ENCODE measurements at regions not wholly inside any gene's neighbourhood (a gene's known extent, or its start where the extent isn't known, plus 50 kb on each side); places are given as distances from the start of the nearest gene placed in this dataset.

DNA sequence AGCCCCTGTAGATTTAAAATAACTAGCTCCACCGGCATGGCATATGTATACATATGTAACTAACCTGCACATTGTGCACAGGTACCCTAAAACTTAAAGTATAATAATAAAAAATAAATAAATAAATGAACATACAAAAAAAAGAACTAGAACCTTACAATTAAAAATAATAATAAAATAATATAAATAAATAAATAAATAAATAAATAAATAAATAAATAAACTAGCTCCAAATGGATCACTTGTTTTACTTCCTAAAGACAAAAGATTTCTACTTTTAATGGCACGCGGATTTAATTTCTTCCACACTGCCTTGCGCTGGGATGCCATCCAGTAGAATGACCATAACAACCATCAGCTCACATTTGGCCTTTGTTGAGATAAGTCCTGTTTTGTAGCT lies 141.0 kb upstream of the NRSN1 start:
- no peak for DNase-seq (ENCODE audit: low spot score)
- TF ChIP-seq, protein P1, sequence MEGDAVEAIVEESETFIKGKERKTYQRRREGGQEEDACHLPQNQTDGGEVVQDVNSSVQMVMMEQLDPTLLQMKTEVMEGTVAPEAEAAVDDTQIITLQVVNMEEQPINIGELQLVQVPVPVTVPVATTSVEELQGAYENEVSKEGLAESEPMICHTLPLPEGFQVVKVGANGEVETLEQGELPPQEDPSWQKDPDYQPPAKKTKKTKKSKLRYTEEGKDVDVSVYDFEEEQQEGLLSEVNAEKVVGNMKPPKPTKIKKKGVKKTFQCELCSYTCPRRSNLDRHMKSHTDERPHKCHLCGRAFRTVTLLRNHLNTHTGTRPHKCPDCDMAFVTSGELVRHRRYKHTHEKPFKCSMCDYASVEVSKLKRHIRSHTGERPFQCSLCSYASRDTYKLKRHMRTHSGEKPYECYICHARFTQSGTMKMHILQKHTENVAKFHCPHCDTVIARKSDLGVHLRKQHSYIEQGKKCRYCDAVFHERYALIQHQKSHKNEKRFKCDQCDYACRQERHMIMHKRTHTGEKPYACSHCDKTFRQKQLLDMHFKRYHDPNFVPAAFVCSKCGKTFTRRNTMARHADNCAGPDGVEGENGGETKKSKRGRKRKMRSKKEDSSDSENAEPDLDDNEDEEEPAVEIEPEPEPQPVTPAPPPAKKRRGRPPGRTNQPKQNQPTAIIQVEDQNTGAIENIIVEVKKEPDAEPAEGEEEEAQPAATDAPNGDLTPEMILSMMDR (IDR thresholded peaks at IDR 0.05; ENCODE audit: extremely low read depth, missing control alignments) = no peak

DNA sequence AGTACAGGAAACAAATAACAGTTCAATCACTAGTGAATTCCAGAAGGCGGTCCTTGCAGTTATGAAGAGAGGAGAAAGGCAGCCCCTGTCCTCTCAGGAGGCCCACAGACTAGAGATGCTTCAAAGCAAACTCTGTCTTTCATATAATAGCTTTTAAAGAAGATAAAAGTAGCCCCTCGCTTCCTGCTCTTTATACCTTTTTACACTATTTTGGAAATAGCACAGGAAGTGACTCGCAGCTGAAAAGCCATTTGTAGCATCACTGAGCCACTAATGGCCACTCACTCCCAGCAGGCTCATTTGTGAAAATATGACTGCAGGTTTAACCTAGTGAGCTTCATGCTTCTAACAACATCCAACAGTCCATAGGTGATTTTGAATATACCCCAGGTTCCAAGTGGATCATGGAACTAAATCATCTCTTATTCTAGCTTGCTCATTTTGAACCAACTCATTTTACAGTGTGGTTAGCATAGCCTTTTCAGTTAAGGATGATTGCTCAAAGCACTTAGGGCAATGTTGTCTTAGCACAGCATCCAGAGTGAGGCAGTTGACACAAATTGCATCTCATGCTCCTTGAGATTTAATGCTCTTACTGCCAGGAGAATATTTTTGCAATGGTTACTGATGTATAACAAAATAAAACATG lies 136.0 kb upstream of the NRSN1 start:
- TF ChIP-seq, protein P1 (IDR thresholded peaks at IDR 0.05; ENCODE audit: extremely low read depth, missing control alignments) = no peak
- no peak for DNase-seq (ENCODE audit: low spot score)

GRCh38 chr6:23994013-23994412 lies 132.0 kb upstream of the NRSN1 start:
- TF ChIP-seq, protein P1 (IDR thresholded peaks at IDR 0.05; ENCODE audit: extremely low read depth, missing control alignments) = no peak
- DNase-seq (ENCODE audit: low spot score) = no peak

DNA sequence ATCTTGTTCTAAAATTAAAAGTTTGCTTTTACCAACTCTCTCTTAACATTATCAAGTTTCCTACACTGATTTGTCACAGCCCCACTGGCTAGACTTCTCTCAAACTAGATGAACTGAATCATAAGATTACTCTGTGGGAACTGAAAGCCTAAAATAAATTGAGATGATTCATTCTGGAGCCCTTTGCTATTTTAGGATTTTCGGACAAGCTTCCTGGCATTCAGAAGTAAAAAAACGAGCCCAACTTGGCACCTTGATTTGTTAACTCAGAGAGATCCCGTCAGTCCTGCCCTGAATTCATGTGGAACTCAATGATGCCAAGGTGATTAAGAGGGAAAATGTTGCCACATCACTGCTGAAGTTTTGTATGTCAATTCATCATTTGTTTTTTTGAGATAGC lies 122.0 kb upstream of the NRSN1 start:
- TF ChIP-seq, protein P1 (IDR thresholded peaks at IDR 0.05; ENCODE audit: extremely low read depth, missing control alignments) = no peak
- no peak for DNase-seq (ENCODE audit: low spot score)

GRCh38 chr6:24004659-24005058 lies 121.4 kb upstream of the NRSN1 start:
- TF ChIP-seq, protein P1 (IDR thresholded peaks at IDR 0.05; ENCODE audit: extremely low read depth, missing control alignments) = no peak
- no peak for DNase-seq (ENCODE audit: low spot score)

DNA sequence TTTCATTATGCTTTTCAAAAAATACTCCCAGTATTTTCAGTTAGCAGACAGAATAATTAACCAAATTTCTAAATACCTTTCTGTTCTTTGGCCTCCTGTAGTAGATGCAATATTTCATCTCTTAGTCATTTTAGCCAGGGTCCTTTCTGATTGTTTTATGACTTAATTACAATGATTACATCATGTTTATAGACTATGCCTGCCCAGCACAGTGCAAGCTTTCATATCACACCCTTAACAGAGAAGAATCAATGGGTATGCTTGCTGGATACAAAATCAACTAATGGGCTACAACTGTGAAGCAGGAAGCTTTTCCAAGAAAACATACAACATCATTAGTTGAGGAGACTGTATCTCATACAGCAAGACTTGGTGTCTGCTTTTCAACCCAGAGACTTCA lies 119.8 kb upstream of the NRSN1 start:
- no peak for DNase-seq (ENCODE audit: low spot score)
- TF ChIP-seq, protein P1 (IDR thresholded peaks at IDR 0.05; ENCODE audit: extremely low read depth, missing control alignments) = no peak

- TF ChIP-seq, protein P1 (IDR thresholded peaks at IDR 0.05; ENCODE audit: extremely low read depth, missing control alignments) = no peak
- DNase-seq (ENCODE audit: low spot score) = no peak
Measured at GRCh38 chr6:24009319-24009718, 116.7 kb upstream of the NRSN1 start.
